ENCODE measurements at regions not wholly inside any gene's neighbourhood (a gene's known extent, or its start where the extent isn't known, plus 50 kb on each side); places are given as distances from the start of the nearest gene placed in this dataset.

DNA sequence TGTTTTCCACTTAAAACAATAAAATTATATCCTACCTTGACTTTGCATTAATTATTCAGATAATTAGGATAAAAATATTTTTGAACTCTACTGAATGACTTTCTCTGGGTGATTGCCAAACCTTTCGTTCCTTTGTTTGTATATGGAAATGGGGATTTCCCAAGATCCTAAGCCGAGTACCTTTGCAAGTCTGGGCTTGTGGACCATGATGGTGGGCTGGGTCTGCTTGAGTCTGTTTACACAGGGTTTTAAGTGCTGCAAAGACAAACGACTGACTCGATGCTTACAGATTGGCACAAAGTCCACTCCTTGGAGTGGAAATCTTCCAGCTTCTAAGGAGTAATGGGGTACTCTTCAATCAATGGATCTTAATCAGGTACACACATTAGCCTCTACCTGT, 659.5 kb downstream of the TSN start:
- Histone ChIP-seq H3K9me3 (ENCODE audit: control extremely low read depth in 1 of 3, control insufficient read depth in 2 of 3, insufficient read depth in 1 of 3, low read length in 2 of 3) (peaks cover 0 to 4% (median 1%) of the 10 kb centered on the region in 3 donors), H3K27ac (ENCODE audit: low read length in 2 of 2) (no peak overlapping the region), H3K27me3 (replicated peaks in 1 of 4; ENCODE audit: control extremely low read depth in 1 of 4, control insufficient read depth in 3 of 4, insufficient read depth in 4 of 4, low read length in 3 of 4) (no peaks in the 10 kb centered on the region), H3K9ac (ENCODE audit: low read length) (no peak overlapping the region), H3K79me2 (ENCODE audit: control insufficient read depth, insufficient read depth, low read length) (no peaks in the 10 kb centered on the region), H3K4me3 (ENCODE audit: control extremely low read depth in 1 of 5, extremely low read depth in 1 of 5, insufficient read depth in 1 of 5, low read depth in 2 of 5, low read length in 4 of 5) (no peak overlapping the region), H2AFZ (ENCODE audit: insufficient read depth, low read depth, low read length, poor library complexity, severe bottlenecking) (no peak overlapping the region), H4K20me1 (ENCODE audit: control insufficient read depth, insufficient read depth, low read length, poor library complexity, severe bottlenecking) (no peaks in the 10 kb centered on the region), H3K36me3 (replicated peaks in 1 of 2; ENCODE audit: control extremely low read depth in 1 of 2, control insufficient read depth in 1 of 2, extremely low read depth in 1 of 2, insufficient read depth in 2 of 2, low read length in 1 of 2) (no peaks in the 10 kb centered on the region), H3K4me2 (replicated peaks; ENCODE audit: low read depth, low read length, poor library complexity, severe bottlenecking) (no peak overlapping the region), H3K4me1 (ENCODE audit: control insufficient read depth in 2 of 2, insufficient read depth in 2 of 2, low read length in 2 of 2) (no peaks in the 10 kb centered on the region)
- Mint-ChIP-seq H3K27ac (no peak overlapping the region), H3K27me3 (no peaks in the 10 kb centered on the region), H3K4me3 (no peak overlapping the region), H3K4me1 (no peaks in the 10 kb centered on the region), H3K9me3 (ENCODE audit: insufficient read depth) (peaks cover 6% of the 10 kb centered on the region)
- DNase-seq (no peak), ATAC-seq (ENCODE audit: low read depth) (no peak)
- TF ChIP-seq CTCF (IDR thresholded peaks at IDR 0.05) (no peak), EZH2 (IDR thresholded peaks at IDR 0.05; ENCODE audit: borderline replicate concordance, insufficient read depth, low read depth, low read length, poor library complexity, severe bottlenecking) (no peak)
- ChIA-PET POLR2A (no interaction called here), CTCF (no interaction called here)
- intact Hi-C loops (cut with micrococcal nuclease): no loop called here
- WGBS (ENCODE audit: insufficient coverage): 60% methylated on average over 1 of the region's 4 CpGs

DNA sequence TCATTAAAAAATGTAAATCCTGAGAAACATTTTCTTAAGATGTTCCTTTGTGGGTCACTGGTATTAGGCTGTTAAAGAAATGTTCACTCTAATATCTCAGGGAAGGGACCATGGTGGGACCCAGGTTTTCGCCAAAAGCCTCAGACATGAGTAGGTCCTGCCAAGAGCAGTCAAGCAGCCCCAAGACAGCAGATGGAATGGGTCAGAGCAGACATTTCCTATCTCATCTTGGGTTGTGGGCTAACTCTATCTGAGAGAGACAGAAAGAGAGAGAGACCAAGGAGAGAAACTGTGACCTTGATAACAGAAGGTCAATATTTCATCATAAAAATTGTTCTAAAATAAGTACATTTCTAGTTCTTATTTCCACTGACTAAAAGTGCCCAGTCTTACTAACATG, 661.7 kb downstream of the TSN start:
- ChIA-PET POLR2A (no interaction called here), CTCF (no interaction called here)
- no peaks in the 10 kb centered on the region for H3K27me3 Mint-ChIP-seq
- no peak overlapping the region for H3K4me3 Mint-ChIP-seq
- no peak for DNase-seq
- no peaks in the 10 kb centered on the region for H3K9me3 Mint-ChIP-seq (ENCODE audit: insufficient read depth)
- H3K4me1 ChIP-seq (ENCODE audit: control insufficient read depth in 2 of 2, insufficient read depth in 2 of 2, low read length in 2 of 2): no peaks in the 10 kb centered on the region
- no peaks in the 10 kb centered on the region for H3K27me3 ChIP-seq (replicated peaks in 1 of 4; ENCODE audit: control extremely low read depth in 1 of 4, control insufficient read depth in 3 of 4, insufficient read depth in 4 of 4, low read length in 3 of 4)
- TF ChIP-seq CTCF (IDR thresholded peaks at IDR 0.05) (no peak), EZH2 (IDR thresholded peaks at IDR 0.05; ENCODE audit: borderline replicate concordance, insufficient read depth, low read depth, low read length, poor library complexity, severe bottlenecking) (no peak)
- no peak overlapping the region for H3K27ac Mint-ChIP-seq
- H3K36me3 ChIP-seq (replicated peaks in 1 of 2; ENCODE audit: control extremely low read depth in 1 of 2, control insufficient read depth in 1 of 2, extremely low read depth in 1 of 2, insufficient read depth in 2 of 2, low read length in 1 of 2): no peaks in the 10 kb centered on the region
- H3K79me2 ChIP-seq (ENCODE audit: control insufficient read depth, insufficient read depth, low read length): no peaks in the 10 kb centered on the region
- intact Hi-C loops (cut with micrococcal nuclease): no loop called here
- H3K9me3 ChIP-seq (ENCODE audit: control extremely low read depth in 1 of 3, control insufficient read depth in 2 of 3, insufficient read depth in 1 of 3, low read length in 2 of 3): peaks cover 0 to 4% (median 0%) of the 10 kb centered on the region in 3 donors
- no peak overlapping the region for H3K4me2 ChIP-seq (replicated peaks; ENCODE audit: low read depth, low read length, poor library complexity, severe bottlenecking)
- 100% methylated on average over 1 of the region's 1 CpG for WGBS (ENCODE audit: insufficient coverage)
- no peak overlapping the region for H3K27ac ChIP-seq (ENCODE audit: low read length in 2 of 2)
- H2AFZ ChIP-seq (ENCODE audit: insufficient read depth, low read depth, low read length, poor library complexity, severe bottlenecking): no peak overlapping the region
- H3K4me1 Mint-ChIP-seq: no peaks in the 10 kb centered on the region
- no peaks in the 10 kb centered on the region for H4K20me1 ChIP-seq (ENCODE audit: control insufficient read depth, insufficient read depth, low read length, poor library complexity, severe bottlenecking)
- ATAC-seq (ENCODE audit: low read depth): no peak
- H3K9ac ChIP-seq (ENCODE audit: low read length): no peak overlapping the region
- H3K4me3 ChIP-seq (ENCODE audit: control extremely low read depth in 1 of 5, extremely low read depth in 1 of 5, insufficient read depth in 1 of 5, low read depth in 2 of 5, low read length in 4 of 5): no peak overlapping the region
